ENCODE measurements at regions not wholly inside any gene's neighbourhood (a gene's known extent, or its start where the extent isn't known, plus 50 kb on each side); places are given as distances from the start of the nearest gene placed in this dataset.

DNA sequence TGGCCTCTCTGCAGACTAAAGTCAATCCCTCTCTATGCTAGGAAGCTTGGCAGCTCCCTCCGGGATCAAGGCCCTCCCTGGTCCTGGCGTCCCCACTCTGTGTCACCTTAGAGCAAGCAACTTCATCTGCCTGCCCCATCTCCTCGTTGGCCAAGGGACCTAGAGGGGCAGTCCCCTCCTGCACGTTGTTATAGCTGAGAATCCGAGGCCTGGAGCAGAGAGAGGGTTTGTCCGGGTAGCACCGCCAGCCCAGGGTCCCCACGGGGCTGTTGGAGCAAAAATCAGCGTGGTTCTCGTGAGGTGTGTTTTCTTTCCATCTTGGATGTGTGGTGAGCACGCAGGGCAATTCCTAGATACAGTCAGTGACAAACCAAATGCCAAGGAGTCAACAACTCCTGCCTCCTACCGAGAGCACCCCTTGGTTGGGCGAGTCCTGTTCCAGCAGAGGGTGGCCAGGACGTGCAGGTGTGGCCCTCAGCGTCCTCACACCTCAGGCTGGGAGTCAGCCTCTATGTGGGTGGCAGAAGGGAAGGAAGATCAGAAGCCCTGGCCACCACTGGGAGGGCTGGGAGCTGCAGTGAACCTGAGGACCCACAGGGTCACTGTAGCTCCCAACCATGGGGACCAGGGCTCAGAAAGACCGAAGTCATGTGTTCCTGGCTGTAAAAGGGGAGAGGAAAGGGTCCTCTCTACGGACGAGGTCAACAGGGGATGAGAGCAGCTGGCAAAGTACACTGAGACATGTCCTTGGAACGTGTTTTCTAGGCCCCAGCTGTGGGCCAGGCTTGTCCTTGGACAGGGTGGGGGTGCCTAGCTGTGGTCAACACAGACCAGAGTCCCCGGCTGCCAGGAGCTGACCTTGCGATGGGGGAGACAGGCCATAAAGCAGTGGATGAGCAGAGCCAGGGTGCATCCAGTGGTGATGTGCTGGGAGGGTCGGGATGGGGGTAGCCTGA is 85.6 kb upstream of the CIBAR2 start:
- DNase-seq (no peak), ATAC-seq (no peak)
- Histone ChIP-seq H3K4me1 (peaks cover 4 to 51% (median 25%) of the 10 kb centered on the region in 12 donors), H3K4me3 (no peak overlapping the region), H3K27me3 (no peaks in the 10 kb centered on the region), H3K36me3 (no peaks in the 10 kb centered on the region), H3K27ac (no peak overlapping the region), H3K9me3 (no peaks in the 10 kb centered on the region)
- intact Hi-C loops (cut with DNase I): no loop called here
- TF ChIP-seq POLR2A (IDR thresholded peaks at IDR 0.05): no peak
- TF ChIP-seq, protein P1, sequence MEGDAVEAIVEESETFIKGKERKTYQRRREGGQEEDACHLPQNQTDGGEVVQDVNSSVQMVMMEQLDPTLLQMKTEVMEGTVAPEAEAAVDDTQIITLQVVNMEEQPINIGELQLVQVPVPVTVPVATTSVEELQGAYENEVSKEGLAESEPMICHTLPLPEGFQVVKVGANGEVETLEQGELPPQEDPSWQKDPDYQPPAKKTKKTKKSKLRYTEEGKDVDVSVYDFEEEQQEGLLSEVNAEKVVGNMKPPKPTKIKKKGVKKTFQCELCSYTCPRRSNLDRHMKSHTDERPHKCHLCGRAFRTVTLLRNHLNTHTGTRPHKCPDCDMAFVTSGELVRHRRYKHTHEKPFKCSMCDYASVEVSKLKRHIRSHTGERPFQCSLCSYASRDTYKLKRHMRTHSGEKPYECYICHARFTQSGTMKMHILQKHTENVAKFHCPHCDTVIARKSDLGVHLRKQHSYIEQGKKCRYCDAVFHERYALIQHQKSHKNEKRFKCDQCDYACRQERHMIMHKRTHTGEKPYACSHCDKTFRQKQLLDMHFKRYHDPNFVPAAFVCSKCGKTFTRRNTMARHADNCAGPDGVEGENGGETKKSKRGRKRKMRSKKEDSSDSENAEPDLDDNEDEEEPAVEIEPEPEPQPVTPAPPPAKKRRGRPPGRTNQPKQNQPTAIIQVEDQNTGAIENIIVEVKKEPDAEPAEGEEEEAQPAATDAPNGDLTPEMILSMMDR (IDR thresholded peaks at IDR 0.05): no peak
- WGBS, 4 donors: 83 to 88% (median 87%) methylated on average over 21 to 22 of the region's 22 CpGs

DNA sequence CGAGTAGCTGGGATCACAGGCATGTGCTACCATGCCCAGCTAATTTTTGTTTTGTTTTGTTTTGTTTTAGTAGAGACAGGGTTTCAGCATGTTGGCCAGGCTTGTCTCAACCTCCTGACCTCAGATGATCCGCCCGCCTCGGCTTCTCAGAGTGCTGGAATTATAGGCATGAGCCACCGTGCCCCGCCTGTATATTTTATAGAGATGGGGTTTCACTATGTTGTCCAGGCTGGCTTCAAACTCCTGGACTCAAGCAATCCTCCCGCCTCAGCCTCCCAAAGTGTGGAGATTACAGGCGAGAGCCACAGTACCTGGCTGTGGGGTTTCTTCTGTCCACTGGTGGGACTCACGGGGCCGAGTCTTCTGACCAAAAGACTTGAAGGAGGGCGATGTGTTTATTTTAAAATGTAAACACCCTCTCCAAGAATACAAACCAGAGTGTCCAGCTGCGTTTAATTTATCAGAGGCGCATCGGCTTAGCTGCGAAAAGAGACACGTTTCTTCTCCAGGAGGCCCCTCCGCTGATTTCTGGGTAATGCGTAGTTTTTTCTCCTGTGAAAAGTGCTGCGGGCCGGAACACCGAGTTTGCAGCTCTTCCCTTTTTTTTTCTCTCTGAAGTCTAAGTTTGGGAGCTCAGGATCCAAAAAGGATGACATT is 86.9 kb upstream of the CIBAR2 start:
- peaks cover 7 to 64% (median 31%) of the 10 kb centered on the region in 12 donors for H3K4me1 ChIP-seq
- H3K27me3 ChIP-seq: no peaks in the 10 kb centered on the region
- ATAC-seq: no peak
- no peaks in the 10 kb centered on the region for H3K36me3 ChIP-seq
- intact Hi-C loops (cut with DNase I): no loop called here
- H3K9me3 ChIP-seq: no peaks in the 10 kb centered on the region
- no peak overlapping the region for H3K27ac ChIP-seq
- no peak for DNase-seq
- TF ChIP-seq, protein P1 (IDR thresholded peaks at IDR 0.05): no peak
- TF ChIP-seq POLR2A (IDR thresholded peaks at IDR 0.05): no peak
- WGBS, 4 donors: 92 to 96% (median 94%) methylated on average over 21 of the region's 21 CpGs
- no peak overlapping the region for H3K4me3 ChIP-seq

GRCh38 chr16:85199880-85200279 is 87.6 kb upstream of the CIBAR2 start:
- H3K27me3 ChIP-seq: no peaks in the 10 kb centered on the region
- 67 to 87% (median 81%) methylated on average over 9 of the region's 9 CpGs for WGBS, 4 donors
- no peaks in the 10 kb centered on the region for H3K9me3 ChIP-seq
- TF ChIP-seq, protein P1 (IDR thresholded peaks at IDR 0.05): no peak
- TF ChIP-seq POLR2A (IDR thresholded peaks at IDR 0.05): no peak
- H3K36me3 ChIP-seq: no peaks in the 10 kb centered on the region
- H3K27ac ChIP-seq: peak overlapping the region in 1 of 12 donors; percentile 19
- DNase-seq (no peak), ATAC-seq (no peak)
- intact Hi-C loops (cut with DNase I): no loop called here
- H3K4me3 ChIP-seq: no peak overlapping the region
- H3K4me1 ChIP-seq: peaks cover 7 to 65% (median 31%) of the 10 kb centered on the region in 12 donors

All from heart left ventricle (tissue), 16 donors.